Psoas muscle (tissue), 7 donors: ENCODE measurements at regions not wholly inside any gene's neighbourhood (a gene's known extent, or its start where the extent isn't known, plus 50 kb on each side); places are given as distances from the start of the nearest gene placed in this dataset.

Source experiments
- ATAC-seq, 4 donors: fragments of 200-7000 bp; cut with Tn5 transposase; one replicate each; pipeline ENCODE4 v1.9.1; 2020; ENCODE audit warnings: moderate library complexity in 3 of 4, mild to moderate bottlenecking in 2 of 4
- DNase-seq, 2 donors: peaks; one replicate each; pipeline ENCODE4 v3.0.0-alpha.2; 2020
- H3K27ac ChIP-seq: fragments of 200-600 bp; one replicate; pipeline ENCODE4 v1.8.0; 2022
- H3K27me3 ChIP-seq, 3 donors: fragments of 200-600 bp in 1 of 3; one replicate each; pipeline versions ENCODE4 v1.6.1 to v1.8.0; 2013 to 2022; ENCODE audit warnings: low read length in 2 of 3, mild to moderate bottlenecking in 2 of 3, moderate library complexity in 1 of 3; ENCODE audit not compliant: insufficient read depth in 3 of 3
- H3K36me3 ChIP-seq, 2 donors: fragments of 200-600 bp in 1 of 2; one replicate each; pipeline versions ENCODE4 v1.6.1 to v1.8.0; 2013 to 2022; ENCODE audit warnings: low read depth in 1 of 2, mild to moderate bottlenecking in 1 of 2, moderate library complexity in 1 of 2; ENCODE audit not compliant: insufficient read depth in 1 of 2
- H3K4me1 ChIP-seq: fragments of 200-600 bp; one replicate; pipeline ENCODE4 v1.8.0; 2022
- H3K4me3 ChIP-seq: fragments of 200-600 bp; one replicate; pipeline ENCODE4 v1.8.0; 2022; ENCODE audit warnings: mild to moderate bottlenecking
- H3K9me3 ChIP-seq: fragments of 200-600 bp; one replicate; pipeline ENCODE4 v1.8.0; 2022
- WGBS, 3 donors: extraction: QIAGEN DNeasy Blood & Tissue Kit; methylation state at CpG; one replicate each; pipeline versions ENCODE4 v1.1.6 to v1.1.7; 2013; 5-methylcytosine and 5-hydroxymethylcytosine counted together
- intact Hi-C, 2 donors: fragments of 100-400 bp; cut with DNase I; formaldehyde crosslinking; loops; one replicate each; pipeline versions ENCODE4 v1.11.0 to v1.14.2; 2022
- TF ChIP-seq, protein P1 (sequence below): fragments of 200-600 bp; IDR thresholded peaks from one replicate; pipeline ENCODE4 v1.8.0; 2022; ENCODE audit warnings: antibody characterized with exemption
- donor health status: healthy with polysubstance abuse.
- donor health status: DM: no; HTN: no; CAD: no; lungs with moderate emphysema.
- donor health status: Bipolar disorder and iron deficiency.
- donor health status: healthy.
- donor health status: DM: yes; HTN: yes; CAD: no.
- donor health status: DM: no; HTN: no; CAD: no.
- donor health status: DM: yes; HTN: yes; CAD: no.

DNA sequence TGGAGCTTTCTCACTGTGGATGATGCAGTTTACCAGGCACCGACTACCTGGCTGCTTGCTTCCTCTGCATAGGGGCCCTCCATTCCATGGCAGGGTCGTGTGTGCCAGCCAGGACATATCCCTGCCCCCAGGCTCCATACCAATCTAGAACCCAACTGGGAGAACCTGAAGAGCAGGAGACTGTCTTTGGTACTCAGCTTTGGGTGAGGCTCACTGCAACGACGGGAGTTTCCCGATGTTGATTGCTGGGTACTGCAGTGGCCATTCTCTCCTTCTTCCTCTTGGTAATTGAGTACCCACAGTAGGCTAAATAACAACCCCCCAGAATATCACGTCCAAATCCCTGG is 133.3 kb upstream of the SERTAD2 start:
- no peak overlapping the region for H3K4me3 ChIP-seq
- WGBS, 3 donors, result 88 to 92% (median 91%) methylated on average over 6 of the region's 6 CpGs
- intact Hi-C loops, result no loop called here
- DNase-seq (no peak), ATAC-seq (no peak)
- H3K4me1 ChIP-seq, result no peaks in the 10 kb centered on the region
- H3K9me3 ChIP-seq, result no peaks in the 10 kb centered on the region
- no peaks in the 10 kb centered on the region for H3K27me3 ChIP-seq
- H3K36me3 ChIP-seq, result no peaks in the 10 kb centered on the region
- TF ChIP-seq, protein P1, sequence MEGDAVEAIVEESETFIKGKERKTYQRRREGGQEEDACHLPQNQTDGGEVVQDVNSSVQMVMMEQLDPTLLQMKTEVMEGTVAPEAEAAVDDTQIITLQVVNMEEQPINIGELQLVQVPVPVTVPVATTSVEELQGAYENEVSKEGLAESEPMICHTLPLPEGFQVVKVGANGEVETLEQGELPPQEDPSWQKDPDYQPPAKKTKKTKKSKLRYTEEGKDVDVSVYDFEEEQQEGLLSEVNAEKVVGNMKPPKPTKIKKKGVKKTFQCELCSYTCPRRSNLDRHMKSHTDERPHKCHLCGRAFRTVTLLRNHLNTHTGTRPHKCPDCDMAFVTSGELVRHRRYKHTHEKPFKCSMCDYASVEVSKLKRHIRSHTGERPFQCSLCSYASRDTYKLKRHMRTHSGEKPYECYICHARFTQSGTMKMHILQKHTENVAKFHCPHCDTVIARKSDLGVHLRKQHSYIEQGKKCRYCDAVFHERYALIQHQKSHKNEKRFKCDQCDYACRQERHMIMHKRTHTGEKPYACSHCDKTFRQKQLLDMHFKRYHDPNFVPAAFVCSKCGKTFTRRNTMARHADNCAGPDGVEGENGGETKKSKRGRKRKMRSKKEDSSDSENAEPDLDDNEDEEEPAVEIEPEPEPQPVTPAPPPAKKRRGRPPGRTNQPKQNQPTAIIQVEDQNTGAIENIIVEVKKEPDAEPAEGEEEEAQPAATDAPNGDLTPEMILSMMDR, result no peak
- no peak overlapping the region for H3K27ac ChIP-seq

DNA sequence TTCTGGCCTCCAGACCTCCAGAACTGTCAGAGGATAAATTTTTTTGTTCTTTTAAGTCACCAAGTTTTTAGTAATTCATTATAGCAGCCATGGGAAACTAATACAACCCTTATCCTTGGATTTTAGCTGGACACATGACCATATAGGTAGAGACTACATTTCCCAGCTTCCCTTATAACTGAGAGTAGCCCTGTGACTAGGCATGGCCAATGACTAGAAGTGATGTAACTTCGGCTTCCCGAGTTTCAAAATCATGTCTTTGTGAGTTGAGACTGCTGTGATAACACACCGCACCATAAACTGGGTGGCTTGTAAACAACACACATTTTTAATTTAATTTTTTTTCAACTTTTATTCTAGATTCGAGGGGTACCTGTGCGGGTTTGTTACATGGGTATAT is 134.0 kb upstream of the SERTAD2 start:
- Histone ChIP-seq H3K36me3 (no peaks in the 10 kb centered on the region), H3K9me3 (no peaks in the 10 kb centered on the region), H3K27me3 (no peaks in the 10 kb centered on the region), H3K27ac (no peak overlapping the region), H3K4me3 (no peak overlapping the region), H3K4me1 (no peaks in the 10 kb centered on the region)
- WGBS, 3 donors, result 63 to 75% (median 68%) methylated on average over 5 of the region's 5 CpGs
- intact Hi-C loops, result no loop called here
- DNase-seq, result no peak
- TF ChIP-seq, protein P1, result no peak
- peak in 2 of 4 donors; percentile 49 to 59 for ATAC-seq

DNA sequence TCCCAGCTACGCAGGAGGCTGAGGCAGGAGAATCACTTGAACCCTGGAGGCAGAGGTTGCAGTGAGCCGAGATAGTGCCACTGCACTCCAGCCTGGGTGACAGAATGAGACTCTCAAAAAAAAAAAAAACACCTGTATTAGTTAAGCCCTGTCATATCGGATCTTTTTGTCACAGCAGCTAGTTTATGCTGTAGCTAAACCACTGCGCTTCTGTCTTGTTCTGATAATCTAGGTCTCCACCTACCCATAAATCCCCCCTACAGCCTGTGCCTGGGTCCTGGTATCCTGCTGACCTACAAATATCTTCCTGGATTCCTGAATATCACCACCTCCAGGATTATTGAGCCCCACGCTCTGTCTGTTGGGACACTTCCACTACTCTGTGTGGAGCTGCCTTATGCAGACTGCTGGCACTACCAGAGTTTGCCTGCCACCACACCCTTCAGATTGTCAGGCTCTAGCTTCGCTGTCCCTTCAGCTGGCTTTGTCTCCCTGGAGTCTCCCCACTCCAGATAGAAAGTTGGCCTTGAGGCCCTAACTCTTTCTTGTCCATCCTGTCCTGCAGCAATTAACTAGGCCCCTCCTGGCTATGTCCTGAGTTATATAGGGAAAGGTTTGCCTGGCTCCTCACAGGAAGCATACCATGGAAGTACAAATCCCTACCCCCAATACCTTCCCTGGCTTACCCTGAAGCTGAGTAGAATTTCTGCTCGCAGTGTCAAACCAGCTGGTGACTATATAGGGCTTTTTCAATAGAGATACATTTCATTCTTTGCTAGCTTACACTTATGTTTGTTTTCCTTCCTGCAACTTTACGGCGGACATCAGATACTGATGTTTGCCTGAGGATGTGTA is 136.0 kb upstream of the SERTAD2 start:
- DNase-seq (no peak), ATAC-seq (no peak)
- intact Hi-C loops, result no loop called here
- no peak overlapping the region for H3K27ac ChIP-seq
- no peaks in the 10 kb centered on the region for H3K27me3 ChIP-seq
- TF ChIP-seq, protein P1, result no peak
- no peak overlapping the region for H3K4me3 ChIP-seq
- H3K36me3 ChIP-seq, result no peaks in the 10 kb centered on the region
- H3K9me3 ChIP-seq, result no peaks in the 10 kb centered on the region
- WGBS, 3 donors, result 87 to 93% (median 92%) methylated on average over 9 of the region's 9 CpGs
- H3K4me1 ChIP-seq, result no peaks in the 10 kb centered on the region

- 85 to 100% (median 93%) methylated on average over 1 of the region's 1 CpG for WGBS, 3 donors
- intact Hi-C loops, result no loop called here
- ATAC-seq, result peak in 1 of 4 donors; percentile 43
These were observed 138.6 kb upstream of the SERTAD2 start for GRCh38 chr2:64792300-64792699.

More at GRCh38 chr2:64792300-64792699, 138.6 kb upstream of the SERTAD2 start:
- H3K4me1 ChIP-seq, result no peaks in the 10 kb centered on the region
- H3K27ac ChIP-seq, result no peak overlapping the region
- no peak overlapping the region for H3K4me3 ChIP-seq
- peaks cover 0 to 7% (median 0%) of the 10 kb centered on the region in 3 donors for H3K27me3 ChIP-seq
- no peak for DNase-seq
- TF ChIP-seq, protein P1, result no peak
- no peaks in the 10 kb centered on the region for H3K36me3 ChIP-seq
- H3K9me3 ChIP-seq, result no peaks in the 10 kb centered on the region
